ENCODE measurements at regions not wholly inside any gene's neighbourhood (a gene's known extent, or its start where the extent isn't known, plus 50 kb on each side); places are given as distances from the start of the nearest gene placed in this dataset.
A peak's percentile ranks its signal among the peaks of the same experiment; 100 is the strongest.

DNA sequence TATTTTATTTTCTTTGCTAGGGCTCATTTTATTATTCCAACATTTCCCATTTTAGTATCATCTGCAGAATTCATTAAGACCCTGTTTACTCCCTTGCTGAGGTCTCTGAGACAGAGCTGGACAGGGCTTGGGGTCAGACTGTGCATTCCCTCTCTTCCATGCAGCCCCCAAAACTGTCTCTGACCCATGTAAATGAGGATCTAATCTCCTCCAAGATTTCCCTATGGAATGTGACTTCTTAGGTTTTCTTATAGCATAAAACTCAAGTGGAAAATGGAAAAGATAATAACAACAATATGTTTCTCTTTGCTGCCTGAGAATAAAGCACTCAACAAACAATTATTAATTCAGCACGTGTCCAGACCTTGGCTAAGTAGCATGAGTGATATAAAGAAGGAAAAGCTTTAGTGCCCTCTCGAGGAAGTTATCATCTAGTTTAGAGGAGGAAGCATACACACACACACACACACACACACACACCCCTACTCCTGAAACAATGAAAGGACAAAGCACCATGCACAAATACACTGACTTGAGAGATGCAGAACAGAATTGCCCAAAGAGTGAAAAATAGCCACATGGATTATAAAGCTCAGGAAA lies 815.5 kb downstream of the BCKDHB start:
- TF ChIP-seq, protein P1, sequence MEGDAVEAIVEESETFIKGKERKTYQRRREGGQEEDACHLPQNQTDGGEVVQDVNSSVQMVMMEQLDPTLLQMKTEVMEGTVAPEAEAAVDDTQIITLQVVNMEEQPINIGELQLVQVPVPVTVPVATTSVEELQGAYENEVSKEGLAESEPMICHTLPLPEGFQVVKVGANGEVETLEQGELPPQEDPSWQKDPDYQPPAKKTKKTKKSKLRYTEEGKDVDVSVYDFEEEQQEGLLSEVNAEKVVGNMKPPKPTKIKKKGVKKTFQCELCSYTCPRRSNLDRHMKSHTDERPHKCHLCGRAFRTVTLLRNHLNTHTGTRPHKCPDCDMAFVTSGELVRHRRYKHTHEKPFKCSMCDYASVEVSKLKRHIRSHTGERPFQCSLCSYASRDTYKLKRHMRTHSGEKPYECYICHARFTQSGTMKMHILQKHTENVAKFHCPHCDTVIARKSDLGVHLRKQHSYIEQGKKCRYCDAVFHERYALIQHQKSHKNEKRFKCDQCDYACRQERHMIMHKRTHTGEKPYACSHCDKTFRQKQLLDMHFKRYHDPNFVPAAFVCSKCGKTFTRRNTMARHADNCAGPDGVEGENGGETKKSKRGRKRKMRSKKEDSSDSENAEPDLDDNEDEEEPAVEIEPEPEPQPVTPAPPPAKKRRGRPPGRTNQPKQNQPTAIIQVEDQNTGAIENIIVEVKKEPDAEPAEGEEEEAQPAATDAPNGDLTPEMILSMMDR (IDR thresholded peaks at IDR 0.05; ENCODE audit: low read depth, low read length) = no peak
- no peak for DNase-seq (ENCODE audit: low read depth, low spot score)
- in situ Hi-C loops (cut with HindIII; ENCODE audit: low sequenced_read_pairs) = no loop called here
- H3K4me3 ChIP-seq (ENCODE audit: low read depth, low read length) = no peak overlapping the region

DNA sequence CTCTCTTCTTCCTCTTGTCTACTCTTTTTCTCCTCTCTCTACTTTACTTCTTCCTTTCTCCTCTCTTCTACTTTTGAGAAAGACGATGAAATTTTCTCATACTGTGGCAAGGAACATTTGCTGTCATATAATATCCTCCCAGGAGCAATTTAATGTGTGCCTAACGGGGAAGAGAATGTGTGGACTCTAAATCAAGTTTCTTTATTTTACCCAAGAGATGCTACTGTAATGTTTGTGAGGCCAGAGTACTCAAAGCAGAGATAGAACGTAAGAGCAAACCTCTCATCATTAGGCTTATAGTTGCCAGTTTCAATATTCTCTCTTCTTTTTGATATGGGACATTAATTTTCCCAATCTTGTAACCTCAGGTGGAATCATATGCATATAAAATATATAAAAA lies 801.4 kb downstream of the BCKDHB start:
- in situ Hi-C loops (cut with HindIII; ENCODE audit: low sequenced_read_pairs) = no loop called here
- TF ChIP-seq, protein P1 (IDR thresholded peaks at IDR 0.05; ENCODE audit: low read depth, low read length) = no peak

DNA sequence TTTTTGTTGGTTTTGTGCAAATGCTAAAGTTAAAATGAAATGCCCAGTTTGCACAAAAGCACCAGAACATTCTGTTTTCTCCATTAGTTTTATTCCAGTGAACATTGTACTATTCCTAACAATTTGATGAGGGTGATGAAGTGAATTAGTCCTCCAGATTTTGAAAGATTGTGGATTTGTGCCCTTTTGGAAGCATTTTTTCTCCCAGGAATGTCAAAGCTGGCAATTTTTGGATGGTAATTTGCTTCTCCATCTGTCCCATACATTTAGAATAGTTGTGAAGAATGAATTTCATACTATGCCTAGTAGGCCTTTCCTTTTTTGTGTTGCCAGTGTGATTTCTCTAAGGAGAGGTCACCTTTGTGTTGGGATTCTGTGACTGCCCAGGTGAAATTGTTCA lies 797.2 kb downstream of the BCKDHB start:
- TF ChIP-seq, protein P1 (IDR thresholded peaks at IDR 0.05; ENCODE audit: low read depth, low read length) = no peak
- in situ Hi-C loops (cut with HindIII; ENCODE audit: low sequenced_read_pairs) = no loop called here
- no peak overlapping the region for H3K4me3 ChIP-seq (ENCODE audit: low read depth, low read length)
- DNase-seq (ENCODE audit: low read depth, low spot score) = no peak

More for the DNA sequence above, 801.4 kb downstream of the BCKDHB start:
- no peak overlapping the region for H3K4me3 ChIP-seq (ENCODE audit: low read depth, low read length)
- DNase-seq (ENCODE audit: low read depth, low spot score) = no peak

DNA sequence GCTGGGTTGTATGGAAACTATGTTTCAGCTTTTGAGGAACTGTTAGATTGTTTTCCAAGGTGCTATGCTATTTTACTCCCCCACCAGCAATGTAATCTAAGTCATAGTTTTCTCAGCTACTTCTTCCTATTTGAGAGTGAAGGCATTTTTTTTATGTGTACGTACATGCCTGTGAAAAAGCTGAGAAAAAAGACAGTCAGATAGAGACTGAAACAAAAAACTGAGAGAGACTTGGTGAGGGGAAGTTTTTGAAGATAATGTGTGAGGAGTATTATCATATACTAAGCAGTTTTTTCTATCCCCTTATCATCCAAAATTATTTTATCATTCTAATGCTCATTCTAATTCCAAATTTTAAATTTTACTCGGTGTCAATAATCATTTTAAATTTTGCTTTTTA lies 780.0 kb downstream of the BCKDHB start:
- in situ Hi-C loops (cut with HindIII; ENCODE audit: low sequenced_read_pairs) = no loop called here
- TF ChIP-seq, protein P1 (IDR thresholded peaks at IDR 0.05; ENCODE audit: low read depth, low read length) = no peak
- no peak overlapping the region for H3K4me3 ChIP-seq (ENCODE audit: low read depth, low read length)
- no peak for DNase-seq (ENCODE audit: low read depth, low spot score)

DNA sequence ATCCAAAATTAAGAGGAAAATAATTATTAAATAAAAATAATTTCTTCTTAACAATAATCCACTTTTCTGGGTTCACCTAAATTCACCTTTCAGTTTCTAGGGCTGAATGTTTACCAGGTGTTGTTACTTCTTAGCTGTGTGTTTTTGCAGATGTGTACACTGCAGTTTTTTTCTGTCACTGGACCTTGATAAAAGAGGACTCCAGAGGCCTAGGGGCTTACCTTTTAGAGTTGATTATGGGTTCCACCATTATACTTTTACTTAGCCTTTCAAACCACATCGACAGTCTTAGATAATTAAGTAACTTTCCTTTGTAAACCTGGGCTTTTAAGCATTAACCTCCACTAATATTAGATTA lies 766.5 kb downstream of the BCKDHB start:
- DNase-seq (ENCODE audit: low read depth, low spot score) = no peak
- in situ Hi-C loops (cut with HindIII; ENCODE audit: low sequenced_read_pairs) = no loop called here
- no peak overlapping the region for H3K4me3 ChIP-seq (ENCODE audit: low read depth, low read length)
- TF ChIP-seq, protein P1 (IDR thresholded peaks at IDR 0.05; ENCODE audit: low read depth, low read length) = no peak

- in situ Hi-C loops (cut with HindIII; ENCODE audit: low sequenced_read_pairs) = no loop called here
- peak; percentile 54 for DNase-seq (ENCODE audit: low read depth, low spot score)
- TF ChIP-seq, protein P1 (IDR thresholded peaks at IDR 0.05; ENCODE audit: low read depth, low read length) = no peak
Observed at GRCh38 chr6:80872199-80872950, 765.9 kb downstream of the BCKDHB start.

More at GRCh38 chr6:80872199-80872950, 765.9 kb downstream of the BCKDHB start:
- no peak overlapping the region for H3K4me3 ChIP-seq (ENCODE audit: low read depth, low read length)
